ENCODE measurements at regions not wholly inside any gene's neighbourhood (a gene's known extent, or its start where the extent isn't known, plus 50 kb on each side); places are given as distances from the start of the nearest gene placed in this dataset.

DNA sequence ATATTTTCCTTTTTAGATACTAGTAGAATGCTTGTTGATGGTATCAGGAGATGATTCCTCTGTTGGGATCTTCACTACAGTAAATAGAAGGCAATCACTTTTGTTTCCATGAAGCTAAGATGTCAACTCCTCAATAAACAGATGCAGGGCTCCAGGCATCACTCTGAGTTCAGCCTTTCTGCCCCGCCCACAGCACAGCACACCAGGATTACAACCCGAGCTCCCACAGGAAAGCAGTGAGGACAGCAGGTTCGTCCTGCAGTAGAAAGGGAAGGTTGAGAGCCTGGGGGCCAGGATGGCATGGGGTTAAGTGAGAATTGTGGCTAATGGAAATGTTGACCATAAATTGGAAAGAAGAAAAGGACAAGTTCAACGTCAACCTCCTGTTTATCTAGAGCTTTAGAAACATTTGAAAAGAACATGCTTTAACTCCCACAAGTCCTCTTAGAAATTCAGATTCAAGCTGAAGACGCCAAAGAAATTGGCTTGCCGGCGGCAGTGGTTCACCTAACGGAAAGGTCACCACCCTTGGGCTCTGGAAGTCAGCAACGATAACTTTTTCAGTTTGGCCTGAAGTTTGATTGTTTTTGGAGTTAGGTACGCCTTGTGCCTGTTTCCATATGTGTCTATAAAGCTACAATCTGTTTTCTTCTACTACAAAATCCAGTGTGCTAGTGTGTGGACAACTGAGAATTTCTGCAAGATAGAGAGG is 144.4 kb upstream of the PDE10A start:
- TF ChIP-seq, protein P1, sequence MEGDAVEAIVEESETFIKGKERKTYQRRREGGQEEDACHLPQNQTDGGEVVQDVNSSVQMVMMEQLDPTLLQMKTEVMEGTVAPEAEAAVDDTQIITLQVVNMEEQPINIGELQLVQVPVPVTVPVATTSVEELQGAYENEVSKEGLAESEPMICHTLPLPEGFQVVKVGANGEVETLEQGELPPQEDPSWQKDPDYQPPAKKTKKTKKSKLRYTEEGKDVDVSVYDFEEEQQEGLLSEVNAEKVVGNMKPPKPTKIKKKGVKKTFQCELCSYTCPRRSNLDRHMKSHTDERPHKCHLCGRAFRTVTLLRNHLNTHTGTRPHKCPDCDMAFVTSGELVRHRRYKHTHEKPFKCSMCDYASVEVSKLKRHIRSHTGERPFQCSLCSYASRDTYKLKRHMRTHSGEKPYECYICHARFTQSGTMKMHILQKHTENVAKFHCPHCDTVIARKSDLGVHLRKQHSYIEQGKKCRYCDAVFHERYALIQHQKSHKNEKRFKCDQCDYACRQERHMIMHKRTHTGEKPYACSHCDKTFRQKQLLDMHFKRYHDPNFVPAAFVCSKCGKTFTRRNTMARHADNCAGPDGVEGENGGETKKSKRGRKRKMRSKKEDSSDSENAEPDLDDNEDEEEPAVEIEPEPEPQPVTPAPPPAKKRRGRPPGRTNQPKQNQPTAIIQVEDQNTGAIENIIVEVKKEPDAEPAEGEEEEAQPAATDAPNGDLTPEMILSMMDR (IDR thresholded peaks at IDR 0.05): no peak
- no peak for TF ChIP-seq ZFX (IDR thresholded peaks at IDR 0.05; ENCODE audit: borderline replicate concordance)
